ENCODE measurements at regions not wholly inside any gene's neighbourhood (a gene's known extent, or its start where the extent isn't known, plus 50 kb on each side); places are given as distances from the start of the nearest gene placed in this dataset.

DNA sequence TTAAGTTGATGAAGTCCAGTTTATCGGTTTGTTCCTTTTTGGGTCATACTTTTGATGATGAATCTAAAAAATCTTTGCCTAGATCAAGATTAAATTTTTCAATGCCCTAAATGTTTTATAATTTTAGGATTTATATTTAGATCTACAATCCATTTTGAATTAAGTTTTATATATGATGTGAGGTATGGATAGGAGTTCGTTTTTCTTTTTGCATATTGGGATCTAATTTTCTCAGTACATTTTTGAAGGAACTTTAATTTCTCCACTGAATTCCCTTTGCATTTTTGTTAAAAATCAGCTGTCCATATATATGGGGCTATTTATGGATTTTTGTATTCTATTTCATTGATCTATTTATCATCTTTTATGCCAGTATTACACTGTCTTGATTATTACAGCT lies 125.5 kb upstream of the HS3ST2 start:
- TF ChIP-seq, protein P1, sequence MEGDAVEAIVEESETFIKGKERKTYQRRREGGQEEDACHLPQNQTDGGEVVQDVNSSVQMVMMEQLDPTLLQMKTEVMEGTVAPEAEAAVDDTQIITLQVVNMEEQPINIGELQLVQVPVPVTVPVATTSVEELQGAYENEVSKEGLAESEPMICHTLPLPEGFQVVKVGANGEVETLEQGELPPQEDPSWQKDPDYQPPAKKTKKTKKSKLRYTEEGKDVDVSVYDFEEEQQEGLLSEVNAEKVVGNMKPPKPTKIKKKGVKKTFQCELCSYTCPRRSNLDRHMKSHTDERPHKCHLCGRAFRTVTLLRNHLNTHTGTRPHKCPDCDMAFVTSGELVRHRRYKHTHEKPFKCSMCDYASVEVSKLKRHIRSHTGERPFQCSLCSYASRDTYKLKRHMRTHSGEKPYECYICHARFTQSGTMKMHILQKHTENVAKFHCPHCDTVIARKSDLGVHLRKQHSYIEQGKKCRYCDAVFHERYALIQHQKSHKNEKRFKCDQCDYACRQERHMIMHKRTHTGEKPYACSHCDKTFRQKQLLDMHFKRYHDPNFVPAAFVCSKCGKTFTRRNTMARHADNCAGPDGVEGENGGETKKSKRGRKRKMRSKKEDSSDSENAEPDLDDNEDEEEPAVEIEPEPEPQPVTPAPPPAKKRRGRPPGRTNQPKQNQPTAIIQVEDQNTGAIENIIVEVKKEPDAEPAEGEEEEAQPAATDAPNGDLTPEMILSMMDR (conservative IDR thresholded peaks at IDR 0.05; ENCODE audit: low read length), result no peak
- no peak for TF ChIP-seq EZH2phosphoT487 (IDR thresholded peaks at IDR 0.05; ENCODE audit: borderline replicate concordance, low read depth, low read length)

Data from OCI-LY7 (cell line).